ENCODE measurements at regions not wholly inside any gene's neighbourhood (a gene's known extent, or its start where the extent isn't known, plus 50 kb on each side); places are given as distances from the start of the nearest gene placed in this dataset.
"Not testable (repeated sequence)": the region's sequence is repeated elsewhere in the genome, so short reads cannot be mapped to it uniquely, and the experiment has no call there.

DNA sequence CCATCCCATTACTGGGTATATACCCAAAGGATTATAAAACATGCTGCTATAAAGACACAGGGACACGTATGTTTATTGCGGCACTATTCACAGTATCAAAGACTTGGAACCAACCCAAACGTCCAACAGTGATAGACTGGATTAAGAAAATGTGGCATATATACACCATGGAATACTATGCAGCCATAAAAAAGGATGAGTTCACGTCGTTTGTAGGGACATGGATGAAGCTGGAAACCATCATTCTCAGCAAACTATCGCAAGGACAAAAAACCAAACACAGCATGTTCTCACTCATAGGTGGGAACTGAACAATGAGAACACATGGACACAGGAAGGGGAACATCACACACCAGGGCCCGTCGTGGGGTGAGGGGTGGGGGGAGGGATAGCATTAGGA lies 106.1 kb downstream of the CHD1L start:
- not testable (repeated sequence) for H3K27ac Mint-ChIP-seq

DNA sequence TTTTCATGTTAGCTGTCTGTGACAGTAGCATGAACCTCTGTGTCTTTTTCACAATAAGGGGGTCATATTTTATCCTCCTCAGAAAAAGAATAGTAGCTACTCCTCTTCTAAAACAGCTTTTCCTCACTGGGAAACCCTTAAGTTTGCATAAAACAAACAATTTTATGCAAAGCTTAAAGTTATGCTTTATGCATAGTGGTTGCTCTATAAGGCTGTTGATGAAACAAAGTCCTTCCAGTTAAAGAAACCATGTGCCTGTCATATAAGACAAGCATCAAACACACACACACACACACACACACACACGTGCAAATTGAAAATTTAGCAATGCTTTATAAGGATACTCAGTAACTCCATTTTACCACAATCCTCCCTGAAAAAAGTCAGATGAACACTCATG lies 107.0 kb downstream of the CHD1L start:
- Mint-ChIP-seq H3K9me3 (ENCODE audit: insufficient read depth) (no peaks in the 10 kb centered on the region), H3K27ac (no peak overlapping the region), H3K27me3 (ENCODE audit: low read depth) (peaks cover 22% of the 10 kb centered on the region), H3K4me3 (no peak overlapping the region), H3K36me3 (ENCODE audit: low read depth) (no peaks in the 10 kb centered on the region), H3K4me1 (ENCODE audit: low read depth) (no peaks in the 10 kb centered on the region)
- ChIA-PET POLR2A (no interaction called here), CTCF (no interaction called here)
- DNase-seq (no peak), ATAC-seq (no peak)

More for the DNA sequence above, 106.1 kb downstream of the CHD1L start:
- peaks cover 24% of the 10 kb centered on the region for H3K27me3 Mint-ChIP-seq (ENCODE audit: low read depth)
- H3K4me3 Mint-ChIP-seq; CTCF ChIA-PET; ATAC-seq; POLR2A ChIA-PET; H3K4me1 Mint-ChIP-seq (ENCODE audit: low read depth); H3K36me3 Mint-ChIP-seq (ENCODE audit: low read depth); H3K9me3 Mint-ChIP-seq (ENCODE audit: insufficient read depth); DNase-seq: not testable (repeated sequence)

DNA sequence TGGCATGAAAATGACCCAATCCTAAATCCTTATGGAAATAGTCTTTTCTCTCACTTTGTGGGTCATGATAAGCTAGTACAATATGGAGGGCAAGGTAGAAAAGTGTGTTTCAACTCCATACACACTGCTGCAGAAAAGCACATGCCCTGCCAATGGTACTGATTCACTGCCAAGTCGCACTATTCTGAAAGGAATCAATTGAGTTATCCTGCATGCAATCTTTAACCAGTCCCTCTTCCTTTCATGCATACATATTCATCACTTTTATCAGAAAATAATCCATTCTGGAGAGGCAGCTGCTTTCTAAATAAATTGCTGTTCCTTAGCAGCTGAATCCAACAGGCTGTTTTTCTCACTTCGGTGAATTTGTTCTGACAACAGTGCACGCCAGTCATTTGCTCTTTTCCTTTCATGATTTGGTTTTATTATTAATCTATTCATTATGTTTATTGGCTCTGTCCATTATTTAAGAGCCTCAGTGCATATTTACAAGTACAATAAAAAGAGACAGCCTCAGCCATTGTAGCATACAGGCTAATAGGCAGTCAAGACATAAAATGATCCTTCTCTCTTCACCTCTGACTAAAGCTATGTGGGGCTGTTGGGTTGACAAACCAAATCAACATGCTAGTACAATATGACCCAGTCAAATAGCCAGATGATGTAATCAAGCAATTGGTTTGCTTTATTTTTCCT lies 108.8 kb downstream of the CHD1L start:
- no peak overlapping the region for H3K4me3 Mint-ChIP-seq

DNA sequence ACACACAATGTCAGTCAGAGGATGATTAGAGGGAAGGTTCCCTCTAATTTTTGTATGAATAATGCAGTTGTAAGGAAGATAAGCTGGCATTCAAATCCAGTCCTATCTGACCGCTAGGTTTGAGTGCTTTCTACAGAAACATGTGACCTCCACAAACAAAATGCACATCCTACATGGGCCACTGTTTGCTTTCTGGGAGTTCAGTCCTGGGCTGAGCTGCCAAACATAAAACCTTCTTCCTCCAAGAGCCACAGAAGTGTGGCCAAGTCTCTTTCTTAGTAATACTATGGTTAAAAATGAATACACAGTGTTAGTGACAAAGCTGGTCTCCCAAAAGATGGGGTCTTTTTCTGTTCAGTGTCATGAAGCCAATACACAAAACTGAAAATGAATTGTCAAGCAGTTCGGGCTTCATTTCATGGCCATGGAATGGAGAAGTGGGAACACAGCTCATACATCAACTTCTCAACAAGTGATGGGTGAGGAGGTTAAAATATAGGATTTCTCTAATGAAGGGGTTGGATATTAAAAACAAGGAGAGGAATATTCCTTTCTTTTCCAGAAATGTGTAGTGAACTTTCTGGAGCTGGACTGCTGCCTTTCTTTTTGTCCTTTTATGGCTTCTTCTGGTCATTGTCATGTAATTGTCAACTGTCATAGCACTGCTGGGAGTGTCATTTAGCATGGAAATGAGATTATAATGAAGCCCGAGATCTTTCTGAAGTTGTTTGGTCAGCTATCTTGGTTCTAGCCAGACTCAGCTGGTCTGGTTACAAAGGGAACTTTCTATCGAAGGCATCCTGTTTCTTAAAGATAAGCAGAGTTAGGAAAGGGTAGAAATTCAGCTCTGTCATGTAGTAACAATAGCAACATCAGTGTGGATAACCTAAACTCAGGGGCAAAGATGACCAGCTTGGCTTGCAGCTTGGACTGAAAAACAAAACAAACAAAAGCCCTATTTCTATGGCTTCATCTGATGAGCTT lies 135.1 kb downstream of the CHD1L start:
- Mint-ChIP-seq H3K27ac (no peak overlapping the region), H3K27me3 (ENCODE audit: low read depth) (peaks cover 9% of the 10 kb centered on the region), H3K4me3 (no peak overlapping the region), H3K4me1 (ENCODE audit: low read depth) (no peaks in the 10 kb centered on the region), H3K36me3 (ENCODE audit: low read depth) (peaks cover 2% of the 10 kb centered on the region), H3K9me3 (ENCODE audit: insufficient read depth) (peaks cover 9% of the 10 kb centered on the region)
- ChIA-PET CTCF (interaction anchor here (1.1 to 2.5 kb wide), 4 partner anchors 9 to 105 kb away, joined by 3 to 10 read pairs (median 5); no protein-coding TSS in a partner anchor), POLR2A (no interaction called here)
- no peak for ATAC-seq
- DNase-seq = no peak

More for the DNA sequence above, 108.8 kb downstream of the CHD1L start:
- no peak for DNase-seq
- Mint-ChIP-seq H3K9me3 (ENCODE audit: insufficient read depth) (no peaks in the 10 kb centered on the region), H3K36me3 (ENCODE audit: low read depth) (no peaks in the 10 kb centered on the region), H3K27me3 (ENCODE audit: low read depth) (peaks cover 11% of the 10 kb centered on the region), H3K4me1 (ENCODE audit: low read depth) (no peaks in the 10 kb centered on the region), H3K27ac (no peak overlapping the region)
- CTCF ChIA-PET = no interaction called here
- POLR2A ChIA-PET = no interaction called here
- no peak for ATAC-seq

DNA sequence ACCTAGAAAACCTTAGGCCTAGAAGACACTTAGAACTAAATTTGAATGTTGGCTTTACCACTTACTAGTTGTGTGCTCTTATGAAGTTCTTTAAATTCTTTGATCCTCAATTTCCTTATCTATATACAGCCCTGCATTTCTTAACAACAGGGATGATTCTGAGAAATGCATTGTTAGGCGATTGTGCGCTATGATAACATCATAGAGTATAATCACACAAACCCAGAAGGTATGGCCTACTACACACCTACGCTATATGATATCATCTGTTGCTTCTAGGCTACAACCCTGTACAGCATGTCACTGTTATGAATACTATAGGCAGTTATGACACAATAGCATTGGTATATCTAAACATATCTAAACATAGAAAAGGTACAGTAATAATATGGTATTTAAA lies 137.4 kb downstream of the CHD1L start:
- H3K27ac Mint-ChIP-seq = no peak overlapping the region
- no peaks in the 10 kb centered on the region for H3K9me3 Mint-ChIP-seq (ENCODE audit: insufficient read depth)
- no peak overlapping the region for H3K4me3 Mint-ChIP-seq
- H3K36me3 Mint-ChIP-seq (ENCODE audit: low read depth) = peaks cover 2% of the 10 kb centered on the region
- H3K4me1 Mint-ChIP-seq (ENCODE audit: low read depth) = no peaks in the 10 kb centered on the region
- ChIA-PET POLR2A (no interaction called here), CTCF (interaction anchor here (1.0 to 2.5 kb wide), 4 partner anchors 9 to 106 kb away, joined by 3 to 10 read pairs (median 4); no protein-coding TSS in a partner anchor)
- H3K27me3 Mint-ChIP-seq (ENCODE audit: low read depth) = peaks cover 15% of the 10 kb centered on the region
- DNase-seq (no peak), ATAC-seq (no peak)

DNA sequence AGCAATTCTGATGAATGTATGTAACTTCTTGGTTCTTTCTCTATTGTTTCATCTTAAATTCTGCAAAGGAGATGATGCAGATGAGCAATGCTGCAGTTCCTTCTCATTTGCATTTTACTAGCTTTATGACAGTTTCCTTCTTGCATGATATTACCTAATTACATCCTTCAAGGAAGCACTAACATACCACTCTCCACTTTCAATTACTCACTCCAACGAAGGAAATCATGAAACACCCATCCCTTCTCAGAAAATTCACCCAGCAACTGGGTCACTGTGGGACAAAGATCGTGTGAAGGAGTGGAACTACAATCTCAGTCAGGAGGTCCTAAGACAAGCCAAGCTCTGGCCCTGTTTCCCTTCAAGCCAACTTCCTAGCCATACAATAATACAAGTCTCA lies 142.3 kb downstream of the CHD1L start:
- POLR2A ChIA-PET = no interaction called here
- H3K4me3 Mint-ChIP-seq = no peak overlapping the region
- DNase-seq (no peak), ATAC-seq (no peak)
- H3K27ac Mint-ChIP-seq = no peak overlapping the region
- CTCF ChIA-PET = no interaction called here
- H3K36me3 Mint-ChIP-seq (ENCODE audit: low read depth) = no peaks in the 10 kb centered on the region
- no peaks in the 10 kb centered on the region for H3K9me3 Mint-ChIP-seq (ENCODE audit: insufficient read depth)
- peaks cover 16% of the 10 kb centered on the region for H3K27me3 Mint-ChIP-seq (ENCODE audit: low read depth)
- H3K4me1 Mint-ChIP-seq (ENCODE audit: low read depth) = no peaks in the 10 kb centered on the region

DNA sequence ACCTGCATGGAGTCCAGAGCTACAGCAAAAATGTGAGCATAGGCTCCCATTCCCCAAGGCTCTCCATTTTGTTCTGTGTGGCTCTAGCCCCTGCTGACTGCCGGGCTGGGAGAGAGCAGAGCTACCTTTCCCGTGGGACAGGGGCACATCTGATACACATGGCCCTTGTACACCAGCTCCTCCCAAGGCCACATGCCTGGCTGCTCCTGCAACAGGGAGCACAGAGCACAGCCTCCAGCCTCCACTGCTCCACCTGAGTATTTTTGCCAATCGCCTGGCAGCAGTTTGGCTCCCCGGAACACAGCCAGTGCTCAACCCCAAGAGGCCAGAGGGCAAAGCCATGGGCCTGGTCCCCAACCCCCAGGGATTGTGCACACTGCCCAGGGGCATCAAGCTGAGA lies 146.5 kb downstream of the CHD1L start:
- Mint-ChIP-seq H3K4me1 (ENCODE audit: low read depth) (no peaks in the 10 kb centered on the region), H3K9me3 (ENCODE audit: insufficient read depth) (no peaks in the 10 kb centered on the region), H3K27ac (no peak overlapping the region), H3K36me3 (ENCODE audit: low read depth) (no peaks in the 10 kb centered on the region), H3K4me3 (no peak overlapping the region), H3K27me3 (ENCODE audit: low read depth) (peaks cover 18% of the 10 kb centered on the region)
- ATAC-seq (no peak), DNase-seq (no peak)
- POLR2A ChIA-PET = interaction anchor here (0.6 kb wide), 1 partner anchor 115 kb away, joined by 3 read pairs; no protein-coding TSS in a partner anchor
- CTCF ChIA-PET = interaction anchor here (1.1 to 5.2 kb wide), 7 partner anchors 8 to 503 kb away, joined by 3 to 60 read pairs (median 5); no protein-coding TSS in a partner anchor

DNA sequence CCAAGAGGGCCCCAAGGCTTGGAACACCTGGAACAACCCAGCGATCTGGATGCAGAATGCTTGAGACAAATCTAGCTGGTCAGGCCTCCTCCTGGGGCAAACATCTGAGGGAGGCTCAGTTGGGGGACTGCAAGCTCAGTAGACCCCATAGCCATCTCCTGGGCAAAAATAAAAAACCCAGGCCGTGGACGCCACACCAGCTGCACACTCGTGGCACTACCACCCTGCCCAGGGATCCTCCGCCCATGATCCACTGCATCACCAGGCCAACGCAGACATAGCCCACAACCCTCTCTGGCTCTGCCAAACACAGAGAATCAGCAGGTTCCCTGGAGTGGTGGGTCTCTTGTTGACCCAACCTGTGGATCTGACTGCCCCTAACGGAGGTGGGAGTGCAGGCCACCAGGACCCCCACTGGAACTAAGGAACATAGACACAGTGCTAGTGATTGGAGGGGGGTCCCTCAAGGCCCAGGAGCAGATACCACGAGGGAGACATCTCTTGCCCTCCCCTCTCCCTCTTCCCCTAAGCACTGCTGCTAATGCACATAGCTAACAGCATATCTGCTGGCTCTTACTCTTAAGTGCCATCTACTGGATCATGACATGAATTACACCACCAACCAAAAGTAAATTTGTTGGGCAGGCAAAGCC lies 147.2 kb downstream of the CHD1L start:
- Mint-ChIP-seq H3K9me3 (ENCODE audit: insufficient read depth) (no peaks in the 10 kb centered on the region), H3K27ac (no peak overlapping the region), H3K27me3 (ENCODE audit: low read depth) (peaks cover 16% of the 10 kb centered on the region), H3K36me3 (ENCODE audit: low read depth) (no peaks in the 10 kb centered on the region), H3K4me3 (no peak overlapping the region), H3K4me1 (ENCODE audit: low read depth) (no peaks in the 10 kb centered on the region)
- CTCF ChIA-PET = interaction anchor here (0.8 to 5.2 kb wide), 11 partner anchors 9 to 503 kb away, joined by 3 to 60 read pairs (median 5); no protein-coding TSS in a partner anchor
- DNase-seq = peak; percentile 24
- POLR2A ChIA-PET = interaction anchor here (0.6 kb wide), 1 partner anchor 115 kb away, joined by 3 read pairs; no protein-coding TSS in a partner anchor
- ATAC-seq = peak; percentile 63

DNA sequence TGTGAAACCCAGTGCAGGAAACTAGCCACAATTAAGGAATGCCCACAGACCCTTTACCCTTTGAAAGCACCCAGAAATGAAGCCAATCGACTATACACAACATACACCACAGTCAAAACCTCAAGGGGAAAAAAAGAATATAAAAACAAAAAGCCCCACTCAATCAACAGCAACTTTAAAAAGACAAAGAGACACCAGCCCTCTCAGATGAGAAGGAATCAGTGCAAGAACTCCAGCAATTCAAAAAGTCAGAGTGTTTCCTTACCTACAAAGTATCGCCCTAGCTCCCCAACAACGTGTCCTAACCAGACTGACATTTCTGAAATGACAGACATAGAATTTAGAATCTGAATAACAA lies 147.7 kb downstream of the CHD1L start:
- no peaks in the 10 kb centered on the region for H3K36me3 Mint-ChIP-seq (ENCODE audit: low read depth)
- H3K4me3 Mint-ChIP-seq = no peak overlapping the region
- no peaks in the 10 kb centered on the region for H3K9me3 Mint-ChIP-seq (ENCODE audit: insufficient read depth)
- CTCF ChIA-PET = interaction anchor here (0.6 to 5.2 kb wide), 13 partner anchors 9 to 502 kb away, joined by 3 to 60 read pairs (median 4); no protein-coding TSS in a partner anchor
- H3K27me3 Mint-ChIP-seq (ENCODE audit: low read depth) = peaks cover 13% of the 10 kb centered on the region
- POLR2A ChIA-PET = no interaction called here
- H3K27ac Mint-ChIP-seq = no peak overlapping the region
- H3K4me1 Mint-ChIP-seq (ENCODE audit: low read depth) = no peaks in the 10 kb centered on the region
- ATAC-seq = no peak
- DNase-seq = no peak

DNA sequence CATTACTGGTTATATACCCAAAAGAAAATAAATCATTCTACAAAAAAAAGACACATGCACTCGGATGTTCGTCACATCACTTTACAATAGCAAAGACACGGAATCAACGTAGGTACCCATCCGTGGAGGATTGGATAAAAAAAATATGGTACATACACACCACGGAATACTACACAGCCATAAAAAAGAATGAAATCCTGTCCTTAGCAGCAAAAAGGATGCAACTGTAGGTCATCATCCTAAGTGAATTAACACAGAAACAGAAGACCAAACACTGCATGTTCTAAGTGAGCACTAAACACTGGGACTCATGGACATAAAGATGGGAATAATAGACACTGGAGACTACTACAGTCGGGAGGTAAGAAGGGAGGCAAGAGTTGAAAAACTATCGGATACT lies 148.6 kb downstream of the CHD1L start:
- H3K36me3 Mint-ChIP-seq (ENCODE audit: low read depth) = no peaks in the 10 kb centered on the region
- H3K27me3 Mint-ChIP-seq (ENCODE audit: low read depth) = peaks cover 8% of the 10 kb centered on the region
- no peak overlapping the region for H3K27ac Mint-ChIP-seq
- DNase-seq = no peak
- H3K9me3 Mint-ChIP-seq (ENCODE audit: insufficient read depth) = no peaks in the 10 kb centered on the region
- ChIA-PET CTCF (interaction anchor here (0.8 to 5.2 kb wide), 3 partner anchors 9 to 311 kb away, joined by 3 to 60 read pairs (median 4); no protein-coding TSS in a partner anchor), POLR2A (no interaction called here)
- H3K4me1 Mint-ChIP-seq (ENCODE audit: low read depth) = no peaks in the 10 kb centered on the region
- H3K4me3 Mint-ChIP-seq = no peak overlapping the region
- ATAC-seq = no peak

DNA sequence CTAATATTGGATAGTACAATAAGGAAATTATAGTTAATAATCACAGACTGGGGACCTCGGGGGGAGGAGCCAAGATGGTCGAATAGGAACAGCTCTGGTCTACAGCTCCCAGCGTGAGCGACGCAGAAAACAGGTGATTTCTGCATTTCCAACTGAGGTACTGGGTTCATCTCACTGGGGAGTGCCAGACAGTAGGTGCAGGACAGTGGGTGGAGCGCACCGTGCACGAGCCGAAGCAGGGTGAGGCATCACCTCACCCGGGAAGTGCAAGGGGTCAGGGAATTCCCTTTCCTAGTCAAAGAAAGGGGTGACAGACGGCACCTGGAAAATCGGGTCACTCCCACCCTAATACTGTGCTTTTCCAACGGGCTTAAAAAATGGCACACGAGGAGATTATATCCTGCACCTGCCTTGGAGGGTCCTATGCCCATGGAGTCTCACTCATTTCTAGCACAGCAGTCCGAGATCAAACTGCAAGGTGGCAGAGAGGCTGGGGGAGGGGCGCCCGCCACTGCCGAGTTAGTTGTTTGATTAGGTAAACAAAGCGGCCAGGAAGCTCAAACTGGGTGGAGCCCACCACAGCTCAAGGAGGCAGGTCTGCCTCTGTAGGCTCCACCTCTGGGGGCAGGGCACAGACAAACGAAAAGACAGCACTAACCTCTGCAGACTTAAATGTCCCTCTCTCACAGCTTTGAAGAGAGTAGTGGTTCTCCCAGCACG lies 138.8 kb upstream of the BCL9 start:
- CTCF ChIA-PET; H3K27ac Mint-ChIP-seq; H3K4me1 Mint-ChIP-seq (ENCODE audit: low read depth): not testable (repeated sequence)

More for the DNA sequence above, 138.8 kb upstream of the BCL9 start:
- ATAC-seq; H3K4me3 Mint-ChIP-seq; H3K9me3 Mint-ChIP-seq (ENCODE audit: insufficient read depth); H3K36me3 Mint-ChIP-seq (ENCODE audit: low read depth); POLR2A ChIA-PET; DNase-seq: not testable (repeated sequence)
- H3K27me3 Mint-ChIP-seq (ENCODE audit: low read depth) = peaks cover 11% of the 10 kb centered on the region
